Endothelial cell of umbilical vein (primary cell): ENCODE measurements at regions not wholly inside any gene's neighbourhood (a gene's known extent, or its start where the extent isn't known, plus 50 kb on each side); places are given as distances from the start of the nearest gene placed in this dataset.

Experiments
- EZH2 ChIP-seq: IDR thresholded peaks from 2 replicates; pipeline ENCODE4 v1.6.1; 2012; ENCODE audit warnings: borderline replicate concordance, low read depth, mild to moderate bottlenecking, moderate library complexity, low read length, inconsistent platforms; ENCODE audit not compliant: severe bottlenecking
- GATA2 ChIP-seq: IDR thresholded peaks from 2 replicates; pipeline ENCODE4 v1.7.0; 2011; ENCODE audit warnings: low read depth, mild to moderate bottlenecking, moderate library complexity, mixed read lengths, low read length; ENCODE audit not compliant: insufficient read length, insufficient read depth
- MAX ChIP-seq: IDR thresholded peaks from 2 replicates; pipeline ENCODE4 v1.6.1; 2011; ENCODE audit not compliant: insufficient read depth, insufficient read length
- POLR2A ChIP-seq: IDR thresholded peaks from 2 replicates; pipeline ENCODE4 v1.6.1; 2012; ENCODE audit warnings: low read depth, mild to moderate bottlenecking, control low read depth, low read length
- TF ChIP-seq, protein P1 (sequence below), 2 donors: IDR thresholded peaks; 1 replicate in 1 of 2; 2 replicates in 1 of 2; pipeline ENCODE4 v1.5.1; 2011; ENCODE audit warnings: low read length in 2 of 2, mild to moderate bottlenecking in 2 of 2, moderate library complexity in 2 of 2, control low read depth in 1 of 2, inconsistent platforms in 1 of 2, low read depth in 1 of 2; ENCODE audit not compliant: insufficient read depth in 1 of 2; ENCODE audit errors: extremely low read depth in 1 of 2

- TF ChIP-seq, protein P1, sequence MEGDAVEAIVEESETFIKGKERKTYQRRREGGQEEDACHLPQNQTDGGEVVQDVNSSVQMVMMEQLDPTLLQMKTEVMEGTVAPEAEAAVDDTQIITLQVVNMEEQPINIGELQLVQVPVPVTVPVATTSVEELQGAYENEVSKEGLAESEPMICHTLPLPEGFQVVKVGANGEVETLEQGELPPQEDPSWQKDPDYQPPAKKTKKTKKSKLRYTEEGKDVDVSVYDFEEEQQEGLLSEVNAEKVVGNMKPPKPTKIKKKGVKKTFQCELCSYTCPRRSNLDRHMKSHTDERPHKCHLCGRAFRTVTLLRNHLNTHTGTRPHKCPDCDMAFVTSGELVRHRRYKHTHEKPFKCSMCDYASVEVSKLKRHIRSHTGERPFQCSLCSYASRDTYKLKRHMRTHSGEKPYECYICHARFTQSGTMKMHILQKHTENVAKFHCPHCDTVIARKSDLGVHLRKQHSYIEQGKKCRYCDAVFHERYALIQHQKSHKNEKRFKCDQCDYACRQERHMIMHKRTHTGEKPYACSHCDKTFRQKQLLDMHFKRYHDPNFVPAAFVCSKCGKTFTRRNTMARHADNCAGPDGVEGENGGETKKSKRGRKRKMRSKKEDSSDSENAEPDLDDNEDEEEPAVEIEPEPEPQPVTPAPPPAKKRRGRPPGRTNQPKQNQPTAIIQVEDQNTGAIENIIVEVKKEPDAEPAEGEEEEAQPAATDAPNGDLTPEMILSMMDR (IDR thresholded peaks at IDR 0.05; ENCODE audit: extremely low read depth in 1 of 2, insufficient read depth in 1 of 2, low read depth in 1 of 2, low read length in 2 of 2): no peak
- no peak for TF ChIP-seq EZH2
- no peak for TF ChIP-seq POLR2A
- TF ChIP-seq MAX: no peak
- TF ChIP-seq GATA2: no peak
These were observed 417.0 kb downstream of the GALR1 start for GRCh38 chr18:77666613-77667012.
